Endothelial cell of umbilical vein (primary cell): ENCODE measurements at regions not wholly inside any gene's neighbourhood (a gene's known extent, or its start where the extent isn't known, plus 50 kb on each side); places are given as distances from the start of the nearest gene placed in this dataset.

Source experiments
- BruUV-seq: library from RNA; stranded (reverse); fragments of 400-500 nt; replicated peaks from 2 replicates; lab custom pipeline; 2021; lab: Mats Ljungman, UMichigan
- CTCF ChIA-PET: fragments of 300-600, 350-600 bp; sonication (Branson Sonifier 250); formaldehyde crosslinking; loops from one replicate; lab custom pipeline; 2021; ENCODE audit warnings: antibody characterized with exemption, inconsistent platforms; lab: Charles Lee
- POLR2A ChIA-PET: fragments of 300-600, 350-600 bp; sonication (Branson Sonifier 250); formaldehyde crosslinking; loops from one replicate; lab custom pipeline; 2021; ENCODE audit warnings: antibody characterized with exemption, inconsistent platforms; lab: Charles Lee
- DNase-seq: peaks from one replicate; pipeline ENCODE4 v3.0.0-alpha.2; 2011; ENCODE audit warnings: low read depth, low spot score
- FAIRE-seq: peaks from 2 replicates; lab custom pipeline; 2011; peaks lifted over from hg19 to GRCh38; lab: Jason Lieb, UNC
- H2AFZ ChIP-seq: 2 replicates; pipeline ENCODE4 v1.6.0; 2012; ENCODE audit warnings: low read depth, low read length, control low read depth, inconsistent platforms
- H3K27ac ChIP-seq: 2 replicates; pipeline ENCODE4 v1.5.1; 2011; ENCODE audit warnings: low read depth, mild to moderate bottlenecking, control low read depth, low read length, moderate library complexity; ENCODE audit not compliant: insufficient read depth
- H3K27me3 ChIP-seq, 2 experiments: 2 replicates each; pipeline versions ENCODE4 v1.6.0 to v1.6.1; 2011; ENCODE audit warnings: low read length in 2 of 2, mixed read lengths in 1 of 2; ENCODE audit not compliant: control insufficient read depth in 2 of 2, insufficient read depth in 2 of 2
- H3K36me3 ChIP-seq, 2 experiments: 2 replicates in 1 of 2; 3 replicates in 1 of 2; pipeline ENCODE4 v1.5.1; 2011; ENCODE audit warnings: low read length in 2 of 2, mild to moderate bottlenecking in 1 of 2, moderate library complexity in 1 of 2; ENCODE audit not compliant: control insufficient read depth in 2 of 2, insufficient read depth in 2 of 2; ENCODE audit errors: extremely low read depth in 1 of 2
- H3K4me1 ChIP-seq: 3 replicates; pipeline ENCODE4 v1.5.1; 2011; ENCODE audit warnings: mild to moderate bottlenecking, low read length; ENCODE audit not compliant: control insufficient read depth, insufficient read depth; ENCODE audit errors: extremely low read depth
- H3K4me2 ChIP-seq: 2 replicates; pipeline ENCODE4 v1.6.1; 2011; ENCODE audit warnings: low read length, control low read depth, mixed read lengths; ENCODE audit not compliant: insufficient read depth
- H3K4me3 ChIP-seq, 3 experiments: fragments of 200-600 bp in 1 of 3; sonication (generic), shearing (Covaris generic) in 1 of 3; replicated peaks in 1 of 3; 2 replicates each; pipeline ENCODE4 v1.5.1; 2011 to 2016; ENCODE audit warnings: control low read depth in 3 of 3, low read length in 3 of 3, mild to moderate bottlenecking in 2 of 3, inconsistent platforms in 1 of 3, low read depth in 1 of 3, moderate library complexity in 1 of 3; ENCODE audit not compliant: insufficient read depth in 1 of 3
- H3K79me2 ChIP-seq: 2 replicates; pipeline ENCODE4 v1.6.0; 2012; ENCODE audit warnings: low read length, inconsistent platforms; ENCODE audit not compliant: control insufficient read depth, insufficient read depth
- H3K9ac ChIP-seq: replicated peaks from 2 replicates; pipeline ENCODE3; 2011; ENCODE audit warnings: low read length, control low read depth; ENCODE audit not compliant: insufficient read depth; ENCODE audit errors: extremely low read depth
- H3K9me1 ChIP-seq: replicated peaks from 3 replicates; pipeline ENCODE4 v1.6.0; 2011; ENCODE audit warnings: mild to moderate bottlenecking, low read length; ENCODE audit not compliant: control insufficient read depth, insufficient read depth; ENCODE audit errors: extremely low read depth
- H3K9me3 ChIP-seq: replicated peaks from 2 replicates; pipeline ENCODE4 v1.5.1; 2012; ENCODE audit warnings: low read length, inconsistent platforms; ENCODE audit not compliant: control insufficient read depth, insufficient read depth
- H4K20me1 ChIP-seq: replicated peaks from 2 replicates; pipeline ENCODE3; 2011; ENCODE audit warnings: mild to moderate bottlenecking, low read length; ENCODE audit not compliant: control insufficient read depth, insufficient read depth; ENCODE audit errors: extremely low read depth
- EZH2 ChIP-seq: IDR thresholded peaks from 2 replicates; pipeline ENCODE4 v1.6.1; 2012; ENCODE audit warnings: borderline replicate concordance, low read depth, mild to moderate bottlenecking, moderate library complexity, low read length, inconsistent platforms; ENCODE audit not compliant: severe bottlenecking
- FOS ChIP-seq: IDR thresholded peaks from 2 replicates; pipeline ENCODE4 v1.6.1; 2011; ENCODE audit warnings: mild to moderate bottlenecking, low read length, moderate library complexity, borderline replicate concordance; ENCODE audit not compliant: insufficient read depth
- GATA2 ChIP-seq: IDR thresholded peaks from 2 replicates; pipeline ENCODE4 v1.7.0; 2011; ENCODE audit warnings: low read depth, mild to moderate bottlenecking, moderate library complexity, mixed read lengths, low read length; ENCODE audit not compliant: insufficient read length, insufficient read depth
- JUN ChIP-seq: IDR thresholded peaks from 2 replicates; pipeline ENCODE4 v1.6.1; 2011; ENCODE audit warnings: borderline replicate concordance, low read depth; ENCODE audit not compliant: insufficient read length, insufficient read depth
- MYC ChIP-seq: IDR thresholded peaks from one replicate; pipeline ENCODE4 v1.6.1; 2011; ENCODE audit warnings: mild to moderate bottlenecking, low read depth, low read length
- POLR2AphosphoS5 ChIP-seq: IDR thresholded peaks from 2 replicates; pipeline ENCODE4 v1.6.1; 2012; ENCODE audit warnings: low read depth, mild to moderate bottlenecking, control low read depth, low read length, moderate library complexity; ENCODE audit not compliant: insufficient read depth
- dilution Hi-C: fragments of 300-500 bp; cut with MboI; formaldehyde crosslinking; loops from one replicate; pipeline ENCODE4 v1.15.0; 2019; ENCODE audit warnings: low sequenced_read_pairs; ENCODE audit not compliant: extremely low pct_ligation_motif_present
- intact Hi-C: fragments of 100-400 bp; cut with micrococcal nuclease; formaldehyde crosslinking; loops from one replicate; pipeline ENCODE4 v1.10.0; 2022
- TF ChIP-seq, protein P1 (sequence below), 2 donors: IDR thresholded peaks; 1 replicate in 1 of 2; 2 replicates in 1 of 2; pipeline ENCODE4 v1.5.1; 2011; ENCODE audit warnings: low read length in 2 of 2, mild to moderate bottlenecking in 2 of 2, moderate library complexity in 2 of 2, control low read depth in 1 of 2, inconsistent platforms in 1 of 2, low read depth in 1 of 2; ENCODE audit not compliant: insufficient read depth in 1 of 2; ENCODE audit errors: extremely low read depth in 1 of 2
- TF ChIP-seq, protein P2 (sequence below): IDR thresholded peaks from 2 replicates; pipeline ENCODE4 v1.6.1; 2011; ENCODE audit not compliant: insufficient read depth, insufficient read length

DNA sequence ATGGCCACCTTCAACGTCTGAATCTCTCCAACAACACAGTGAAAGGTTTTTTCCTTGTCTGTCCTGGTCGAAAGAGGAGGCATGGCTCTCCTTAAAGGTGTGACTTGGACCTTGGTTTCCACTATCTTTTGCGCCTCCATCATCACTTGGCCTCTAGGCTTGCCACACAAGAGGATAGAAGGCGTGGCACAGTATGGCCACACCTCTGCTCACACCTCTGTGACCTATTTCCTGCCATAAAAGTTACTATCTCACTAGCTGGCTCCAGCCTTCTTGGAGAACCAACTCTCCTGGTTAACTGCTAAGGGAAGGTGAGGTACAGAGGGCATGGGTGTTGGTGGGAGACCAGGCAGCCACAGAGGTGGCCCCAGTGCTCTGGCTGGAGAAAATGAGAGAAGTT is 165.9 kb downstream of the UXS1 start:
- H3K9me1 ChIP-seq: no peaks in the 10 kb centered on the region
- ChIA-PET POLR2A (no interaction called here), CTCF (no interaction called here)
- H3K79me2 ChIP-seq: no peaks in the 10 kb centered on the region
- DNase-seq: no peak
- dilution Hi-C loops: no loop called here
- no peaks in the 10 kb centered on the region for H3K4me1 ChIP-seq
- H3K4me3 ChIP-seq: no peak overlapping the region
- no TSS peak for BruUV-seq
- no peaks in the 10 kb centered on the region for H3K9me3 ChIP-seq
- H3K27me3 ChIP-seq: no peaks in the 10 kb centered on the region
- no peak overlapping the region for H3K9ac ChIP-seq
- no peak for TF ChIP-seq EZH2
- TF ChIP-seq, protein P1, sequence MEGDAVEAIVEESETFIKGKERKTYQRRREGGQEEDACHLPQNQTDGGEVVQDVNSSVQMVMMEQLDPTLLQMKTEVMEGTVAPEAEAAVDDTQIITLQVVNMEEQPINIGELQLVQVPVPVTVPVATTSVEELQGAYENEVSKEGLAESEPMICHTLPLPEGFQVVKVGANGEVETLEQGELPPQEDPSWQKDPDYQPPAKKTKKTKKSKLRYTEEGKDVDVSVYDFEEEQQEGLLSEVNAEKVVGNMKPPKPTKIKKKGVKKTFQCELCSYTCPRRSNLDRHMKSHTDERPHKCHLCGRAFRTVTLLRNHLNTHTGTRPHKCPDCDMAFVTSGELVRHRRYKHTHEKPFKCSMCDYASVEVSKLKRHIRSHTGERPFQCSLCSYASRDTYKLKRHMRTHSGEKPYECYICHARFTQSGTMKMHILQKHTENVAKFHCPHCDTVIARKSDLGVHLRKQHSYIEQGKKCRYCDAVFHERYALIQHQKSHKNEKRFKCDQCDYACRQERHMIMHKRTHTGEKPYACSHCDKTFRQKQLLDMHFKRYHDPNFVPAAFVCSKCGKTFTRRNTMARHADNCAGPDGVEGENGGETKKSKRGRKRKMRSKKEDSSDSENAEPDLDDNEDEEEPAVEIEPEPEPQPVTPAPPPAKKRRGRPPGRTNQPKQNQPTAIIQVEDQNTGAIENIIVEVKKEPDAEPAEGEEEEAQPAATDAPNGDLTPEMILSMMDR (IDR thresholded peaks at IDR 0.05; ENCODE audit: extremely low read depth in 1 of 2, insufficient read depth in 1 of 2, low read depth in 1 of 2, low read length in 2 of 2): no peak
- TF ChIP-seq FOS: no peak
- TF ChIP-seq POLR2AphosphoS5: no peak
- no peak for TF ChIP-seq GATA2
- TF ChIP-seq JUN: no peak
- TF ChIP-seq, protein P2, sequence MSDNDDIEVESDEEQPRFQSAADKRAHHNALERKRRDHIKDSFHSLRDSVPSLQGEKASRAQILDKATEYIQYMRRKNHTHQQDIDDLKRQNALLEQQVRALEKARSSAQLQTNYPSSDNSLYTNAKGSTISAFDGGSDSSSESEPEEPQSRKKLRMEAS: no peak
- no peak for TF ChIP-seq MYC
- H2AFZ ChIP-seq: no peak overlapping the region
- H4K20me1 ChIP-seq: no peaks in the 10 kb centered on the region
- intact Hi-C loops: no loop called here
- no peak for FAIRE-seq
- no peak overlapping the region for H3K4me2 ChIP-seq
- no peaks in the 10 kb centered on the region for H3K36me3 ChIP-seq
- no peak overlapping the region for H3K27ac ChIP-seq
